B cell (primary cell): ENCODE measurements at regions not wholly inside any gene's neighbourhood (a gene's known extent, or its start where the extent isn't known, plus 50 kb on each side); places are given as distances from the start of the nearest gene placed in this dataset.

Experiments
- CTCF ChIP-seq: fragments of 200-600 bp; IDR thresholded peaks from one replicate; pipeline ENCODE4 v1.8.0; 2022; ENCODE audit warnings: antibody characterized with exemption, mild to moderate bottlenecking
- EZH2 ChIP-seq: IDR thresholded peaks from 2 replicates; pipeline ENCODE4 v1.6.1; 2012; ENCODE audit warnings: borderline replicate concordance, low read depth, mild to moderate bottlenecking, moderate library complexity, low read length; ENCODE audit not compliant: insufficient read depth, poor library complexity, severe bottlenecking

GRCh38 chr13:76336889-76337844, 549.0 kb downstream of the KCTD12 start:
- no peak for TF ChIP-seq CTCF
- no peak for TF ChIP-seq EZH2
